H1 (cell line): ENCODE measurements at regions not wholly inside any gene's neighbourhood (a gene's known extent, or its start where the extent isn't known, plus 50 kb on each side); places are given as distances from the start of the nearest gene placed in this dataset.

Source experiments
- CTCF ChIA-PET: fragments of 300-600 bp; sonication (Branson Sonifier 250); formaldehyde crosslinking; loops from one replicate; lab custom pipeline; 2021; ENCODE audit not compliant: partially characterized antibody; lab: Charles Lee
- POLR2A ChIA-PET: fragments of 300-600 bp; sonication (Branson Sonifier 250); formaldehyde crosslinking; loops from one replicate; lab custom pipeline; 2021; ENCODE audit warnings: inconsistent platforms; ENCODE audit not compliant: partially characterized antibody; lab: Charles Lee
- DNase-seq, 2 experiments: peaks; one replicate each; pipeline versions ENCODE4 v3.0.0 to v3.0.0-alpha.2; 2010 to 2022; ENCODE audit warnings: low spot score in 2 of 2, low read depth in 1 of 2, mixed read lengths in 1 of 2
- FAIRE-seq: peaks from 2 replicates; lab custom pipeline; 2011; peaks lifted over from hg19 to GRCh38; lab: Jason Lieb, UNC
- H2AFZ ChIP-seq: 2 replicates; pipeline ENCODE4 v1.8.1; 2012; ENCODE audit warnings: low read length, inconsistent platforms
- H2AK5ac ChIP-seq: 2 replicates; pipeline ENCODE4 v1.6.1; 2013; ENCODE audit warnings: low read depth, low read length
- H2BK120ac ChIP-seq: replicated peaks from 2 replicates; pipeline ENCODE3; 2013; ENCODE audit warnings: low read depth, low read length, inconsistent platforms
- H2BK12ac ChIP-seq: 2 replicates; pipeline ENCODE4 v1.6.1; 2013; ENCODE audit warnings: low read depth, low read length
- H2BK15ac ChIP-seq: 2 replicates; pipeline ENCODE4 v1.6.1; 2013; ENCODE audit warnings: low read length
- H2BK20ac ChIP-seq: 2 replicates; pipeline ENCODE4 v1.6.1; 2013; ENCODE audit warnings: low read length
- H2BK5ac ChIP-seq: 2 replicates; pipeline ENCODE4 v1.6.1; 2013; ENCODE audit warnings: low read depth, low read length
- H3K14ac ChIP-seq: 2 replicates; pipeline ENCODE4 v1.6.1; 2013; ENCODE audit warnings: inconsistent platforms; ENCODE audit not compliant: insufficient read length
- H3K18ac ChIP-seq: 2 replicates; pipeline ENCODE4 v1.6.1; 2013; ENCODE audit warnings: low read length; ENCODE audit errors: extremely low read depth
- H3K23ac ChIP-seq: 2 replicates; pipeline ENCODE4 v1.6.1; 2013; ENCODE audit warnings: inconsistent platforms; ENCODE audit not compliant: insufficient read length
- H3K23me2 ChIP-seq: 2 replicates; pipeline ENCODE4 v1.6.1; 2013; ENCODE audit warnings: low read depth, low read length
- H3K27ac ChIP-seq: 2 replicates; pipeline ENCODE4 v1.6.1; 2011; ENCODE audit warnings: low read depth, low read length, inconsistent platforms
- H3K27me3 ChIP-seq, 4 experiments: replicated peaks in 1 of 4; 1 replicate in 1 of 4; 2 replicates in 3 of 4; pipeline versions ENCODE4 v1.6.1 to v1.8.1; 2011 to 2013; ENCODE audit warnings: low read length in 3 of 4, mild to moderate bottlenecking in 3 of 4, inconsistent platforms in 2 of 4, mixed read lengths in 2 of 4, moderate library complexity in 1 of 4; ENCODE audit not compliant: control insufficient read depth in 3 of 4, insufficient read depth in 3 of 4; ENCODE audit errors: extremely low read depth in 1 of 4
- H3K36me3 ChIP-seq, 4 experiments: 2 replicates each; pipeline versions ENCODE4 v1.6.1 to v1.8.1; 2011 to 2013; ENCODE audit warnings: mild to moderate bottlenecking in 4 of 4, low read length in 3 of 4, moderate library complexity in 2 of 4, control low read depth in 1 of 4, inconsistent platforms in 1 of 4; ENCODE audit not compliant: insufficient read depth in 4 of 4, control insufficient read depth in 2 of 4
- H3K4ac ChIP-seq: replicated peaks from 2 replicates; pipeline ENCODE3; 2013; ENCODE audit warnings: low read length, low read depth, mixed read lengths, inconsistent platforms; ENCODE audit not compliant: insufficient read length
- H3K4me1 ChIP-seq, 4 experiments: replicated peaks in 1 of 4; 1 replicate in 1 of 4; 2 replicates in 3 of 4; pipeline versions ENCODE4 v1.6.1 to v1.8.1; 2011 to 2013; ENCODE audit warnings: low read length in 3 of 4, inconsistent platforms in 2 of 4, mixed read lengths in 1 of 4; ENCODE audit not compliant: insufficient read depth in 4 of 4, control insufficient read depth in 3 of 4
- H3K4me2 ChIP-seq, 2 experiments: 2 replicates each; pipeline versions ENCODE4 v1.6.1 to v1.8.1; 2011 to 2013; ENCODE audit warnings: low read depth in 2 of 2, low read length in 2 of 2, control low read depth in 1 of 2, inconsistent platforms in 1 of 2, mild to moderate bottlenecking in 1 of 2; ENCODE audit not compliant: insufficient read depth in 1 of 2
- H3K4me3 ChIP-seq, 4 experiments: fragments of 200-600, 300-600 bp in 1 of 4; sonication (generic), shearing (Covaris generic), sonication (Bioruptor Twin) in 1 of 4; 2 replicates each; pipeline versions ENCODE4 v1.5.1 to v1.8.1; 2011 to 2016; ENCODE audit warnings: low read length in 4 of 4, low read depth in 3 of 4, control low read depth in 2 of 4, inconsistent platforms in 2 of 4, mild to moderate bottlenecking in 2 of 4, mixed read lengths in 1 of 4, moderate library complexity in 1 of 4; ENCODE audit not compliant: insufficient read depth in 2 of 4; ENCODE audit errors: extremely low read depth in 1 of 4
- H3K56ac ChIP-seq: replicated peaks from 2 replicates; pipeline ENCODE3; 2013; ENCODE audit warnings: low read depth, mild to moderate bottlenecking, mixed read lengths, low read length, inconsistent platforms; ENCODE audit not compliant: insufficient read length
- H3K79me1 ChIP-seq: 2 replicates; pipeline ENCODE4 v1.6.1; 2013; ENCODE audit warnings: low read depth, low read length, control low read depth
- H3K79me2 ChIP-seq, 2 experiments: 2 replicates each; pipeline versions ENCODE4 v1.6.1 to v1.8.1; 2012 to 2013; ENCODE audit warnings: low read length in 2 of 2, mild to moderate bottlenecking in 2 of 2, inconsistent platforms in 1 of 2; ENCODE audit not compliant: insufficient read depth in 2 of 2, control insufficient read depth in 1 of 2
- H3K9ac ChIP-seq, 4 experiments: replicated peaks in 1 of 4; 1 replicate in 1 of 4; 2 replicates in 3 of 4; pipeline versions ENCODE4 v1.6.1 to v1.8.1; 2011 to 2013; ENCODE audit warnings: low read depth in 3 of 4, low read length in 3 of 4, control low read depth in 2 of 4, mild to moderate bottlenecking in 2 of 4, moderate library complexity in 2 of 4, inconsistent platforms in 1 of 4; ENCODE audit errors: extremely low read depth in 1 of 4
- H3K9me3 ChIP-seq, 2 experiments: 2 replicates each; pipeline versions ENCODE4 v1.6.1 to v1.8.1; 2012 to 2013; ENCODE audit warnings: mild to moderate bottlenecking in 2 of 2, moderate library complexity in 2 of 2, control low read depth in 1 of 2, inconsistent platforms in 1 of 2, low read depth in 1 of 2, low read length in 1 of 2, mixed read lengths in 1 of 2; ENCODE audit not compliant: insufficient read depth in 2 of 2
- H4K20me1 ChIP-seq, 2 experiments: replicated peaks in 1 of 2; 2 replicates each; pipeline versions ENCODE3 to v1.8.1; 2011 to 2013; ENCODE audit warnings: inconsistent platforms in 2 of 2, low read length in 2 of 2, mild to moderate bottlenecking in 1 of 2; ENCODE audit not compliant: insufficient read depth in 2 of 2, control insufficient read depth in 1 of 2
- H4K5ac ChIP-seq: 2 replicates; pipeline ENCODE4 v1.6.1; 2013; ENCODE audit warnings: low read length, low read depth, mixed read lengths, inconsistent platforms; ENCODE audit not compliant: insufficient read length
- H4K8ac ChIP-seq: 2 replicates; pipeline ENCODE4 v1.8.0; 2013; ENCODE audit warnings: mild to moderate bottlenecking, moderate library complexity, low read length, inconsistent platforms; ENCODE audit not compliant: insufficient read depth; ENCODE audit errors: extremely low read depth
- H4K91ac ChIP-seq: replicated peaks from 2 replicates; pipeline ENCODE3; 2013; ENCODE audit warnings: low read length, mixed read lengths, inconsistent platforms; ENCODE audit not compliant: insufficient read length
- EP300 ChIP-seq, 2 experiments: IDR thresholded peaks; 1 replicate in 1 of 2; 2 replicates in 1 of 2; pipeline ENCODE4 v1.6.1; 2011 to 2012; ENCODE audit warnings: low read depth in 2 of 2, low read length in 2 of 2, mild to moderate bottlenecking in 2 of 2, borderline replicate concordance in 1 of 2, inconsistent platforms in 1 of 2, moderate library complexity in 1 of 2
- JUN ChIP-seq: IDR thresholded peaks from 2 replicates; pipeline ENCODE4 v1.6.1; 2011; ENCODE audit warnings: low read depth, mild to moderate bottlenecking, improper control_type of control experiment, low read length
- RBBP5 ChIP-seq: IDR thresholded peaks from 2 replicates; pipeline ENCODE4 v1.7.1; 2012; ENCODE audit warnings: low read depth, mild to moderate bottlenecking, inconsistent platforms, low read length, moderate library complexity, borderline replicate concordance
- YY1 ChIP-seq: IDR thresholded peaks from 2 replicates; pipeline ENCODE4 v1.6.1; 2011; ENCODE audit warnings: low read depth, mild to moderate bottlenecking, low read length
- WGBS, 2 experiments: shearing (Covaris generic) in 1 of 2; methylation state at CpG; one replicate each; pipeline versions ENCODE4 v1.1.6 to v1.1.7; 2013 to 2015; ENCODE audit warnings: low lambda C conversion rate in 2 of 2, mixed read lengths in 2 of 2, inconsistent platforms in 1 of 2, low coverage in 1 of 2, missing lambda C conversion rate in 1 of 2; ENCODE audit not compliant: insufficient replicate concordance in 2 of 2, insufficient coverage in 1 of 2, insufficient read length in 1 of 2; ENCODE audit errors: extremely low coverage in 1 of 2, missing lambda C conversion rate in 1 of 2; 5-methylcytosine and 5-hydroxymethylcytosine counted together

- 37% methylated on average over 2 of the region's 2 CpGs; no CpG with 5 or more reads in 1 of the 2 experiments for WGBS, 2 experiments
- no peak overlapping the region for H2AK5ac ChIP-seq
- H3K27me3 ChIP-seq = no peaks in the 10 kb centered on the region
- H3K9me3 ChIP-seq = no peaks in the 10 kb centered on the region
- no peak overlapping the region for H3K4ac ChIP-seq
- H4K20me1 ChIP-seq = no peaks in the 10 kb centered on the region
- H3K9ac ChIP-seq = no peak overlapping the region
- H4K91ac ChIP-seq = no peak overlapping the region
- no peak overlapping the region for H2AFZ ChIP-seq
- no peak overlapping the region for H4K8ac ChIP-seq
- no peak overlapping the region for H3K27ac ChIP-seq
- no peak for DNase-seq
- no peak overlapping the region for H3K23ac ChIP-seq
- no peak overlapping the region for H2BK15ac ChIP-seq
- no peak overlapping the region for H4K5ac ChIP-seq
- no peak overlapping the region for H2BK5ac ChIP-seq
- CTCF ChIA-PET = no interaction called here
- no peak for FAIRE-seq
- no peak overlapping the region for H3K56ac ChIP-seq
- H2BK120ac ChIP-seq = no peak overlapping the region
- no peaks in the 10 kb centered on the region for H3K79me1 ChIP-seq
- H2BK20ac ChIP-seq = no peak overlapping the region
- no peaks in the 10 kb centered on the region for H3K79me2 ChIP-seq
- H3K4me3 ChIP-seq = no peak overlapping the region
- H3K4me1 ChIP-seq = no peaks in the 10 kb centered on the region; a peak in 2 of 7 replicates
- H2BK12ac ChIP-seq = no peak overlapping the region
- H3K23me2 ChIP-seq = no peaks in the 10 kb centered on the region
- POLR2A ChIA-PET = interaction anchor here (0.6 kb wide), 1 partner anchor 29 kb away, joined by 5 read pairs; no protein-coding TSS in a partner anchor
- no peak overlapping the region; a peak in 1 of 4 replicates for H3K4me2 ChIP-seq
- no peak overlapping the region for H3K18ac ChIP-seq
- H3K36me3 ChIP-seq = no peaks in the 10 kb centered on the region
- H3K14ac ChIP-seq = no peak overlapping the region
- TF ChIP-seq YY1 = no peak
- TF ChIP-seq JUN = no peak
- no peak for TF ChIP-seq RBBP5
- no peak for TF ChIP-seq EP300 (IDR thresholded peaks at IDR 0.05; ENCODE audit: borderline replicate concordance in 1 of 2, low read depth in 2 of 2, low read length in 2 of 2)
These were observed 461.3 kb upstream of the RORB start for GRCh38 chr9:74035786-74036185.
